KG1 (cell line): ENCODE measurements at regions not wholly inside any gene's neighbourhood (a gene's known extent, or its start where the extent isn't known, plus 50 kb on each side); places are given as distances from the start of the nearest gene placed in this dataset.
A peak's percentile ranks its signal among the peaks of the same experiment; 100 is the strongest.

Source experiments
- DNase-seq: peaks from one replicate; lab custom pipeline; 2025; lab: John Stamatoyannopoulos, UW

- no peak for DNase-seq
These were observed 50.7 kb upstream of the ACOT11 start for GRCh38 chr1:54497338-54497737.

DNA sequence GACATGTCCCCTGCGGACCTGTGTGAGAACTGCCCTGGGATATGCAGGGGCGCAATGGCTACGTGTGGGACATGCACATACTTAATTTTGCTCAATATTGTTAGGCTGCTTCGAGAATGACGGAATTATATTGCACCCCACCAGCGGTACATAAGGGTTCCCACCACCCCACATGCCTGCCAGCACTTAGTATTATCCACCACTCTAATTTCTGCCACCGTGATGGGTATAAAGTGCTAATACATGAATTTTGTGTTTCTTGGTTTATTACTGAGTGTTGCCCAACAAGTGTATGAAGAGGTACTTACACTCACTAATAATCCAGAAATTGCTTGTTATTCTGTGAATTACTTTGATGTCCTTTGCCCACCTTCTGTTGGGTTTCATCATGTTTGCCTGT lies 52.1 kb upstream of the ACOT11 start:
- no peak for DNase-seq

GRCh38 chr1:54493608-54494007 lies 54.4 kb upstream of the ACOT11 start:
- no peak for DNase-seq

DNA sequence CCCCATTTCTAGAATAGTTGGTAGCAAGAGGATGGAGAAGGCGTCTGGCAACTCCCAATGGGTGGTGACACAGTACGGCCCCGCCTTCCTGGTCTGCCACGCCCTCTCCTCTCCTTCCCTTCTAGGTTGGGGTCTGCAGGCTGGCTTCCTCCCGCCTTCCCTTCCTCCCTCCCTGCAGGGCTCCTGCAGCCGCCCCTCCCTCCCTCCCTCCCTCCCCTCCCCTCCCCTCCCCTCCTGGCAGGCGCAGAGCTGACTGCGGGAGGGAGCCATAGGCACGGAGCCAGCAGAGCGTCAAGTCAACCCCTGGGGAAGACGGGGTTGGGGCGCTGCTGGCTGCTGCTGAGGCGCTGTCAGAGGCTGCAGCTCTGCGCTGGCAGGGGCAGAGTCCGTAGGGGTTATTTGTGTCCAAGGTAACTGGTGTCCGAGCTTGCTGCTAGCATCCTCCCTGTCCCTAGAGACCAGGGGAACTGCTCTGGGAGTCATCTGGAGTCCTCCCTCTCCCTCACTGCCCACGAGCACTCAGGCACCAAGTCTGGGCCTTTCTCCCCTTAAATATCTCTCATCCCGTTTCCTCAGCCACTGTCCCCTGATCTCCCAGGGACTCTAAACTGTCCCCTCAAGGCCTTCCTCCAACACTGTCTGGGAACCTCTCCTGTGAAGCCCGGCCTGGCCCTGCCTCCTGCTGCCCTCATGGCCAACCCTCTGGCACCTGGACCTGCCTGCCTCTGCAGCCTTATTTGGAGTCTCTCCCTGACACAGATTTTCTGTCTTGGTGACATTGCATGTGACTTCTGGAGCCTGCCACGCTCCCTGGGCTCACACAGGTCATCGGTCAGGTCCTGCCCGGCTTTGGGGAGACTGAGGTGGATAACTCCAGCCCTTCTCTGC lies 57.4 kb upstream of the ACOT11 start:
- DNase-seq = no peak

DNA sequence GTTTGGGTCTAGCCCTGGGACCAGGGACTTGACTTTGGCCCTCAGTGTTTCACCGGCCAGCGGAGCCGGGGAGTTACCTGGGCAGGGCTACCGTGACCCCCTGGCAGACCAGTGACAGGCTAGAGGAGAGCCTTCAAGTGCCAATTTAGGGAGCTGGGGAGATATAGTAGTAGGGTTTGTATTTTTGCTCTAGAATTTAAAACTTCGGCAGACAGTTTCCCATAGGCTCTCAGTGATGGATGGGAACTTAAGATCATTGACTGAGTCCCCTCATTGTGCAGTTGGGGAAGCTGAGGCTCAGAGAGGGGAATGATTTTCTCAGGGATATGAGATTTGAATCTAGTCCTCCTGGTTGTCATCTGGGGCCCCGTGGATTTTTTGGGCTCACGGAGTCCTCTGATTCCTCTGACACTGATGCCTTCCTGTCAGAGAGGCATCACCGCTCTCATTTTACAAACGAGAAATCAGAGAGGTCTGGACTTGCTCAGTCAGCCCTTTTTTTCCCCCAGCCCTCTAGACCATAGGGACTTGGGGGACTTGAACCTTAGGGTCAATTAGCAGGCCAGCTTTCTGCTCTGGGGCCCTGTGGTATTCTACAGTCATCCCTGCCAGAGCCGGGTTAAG lies 58.3 kb upstream of the ACOT11 start:
- no peak for DNase-seq

GRCh38 chr1:54488779-54489626 lies 59.0 kb upstream of the ACOT11 start:
- DNase-seq = peak; percentile 44

GRCh38 chr1:54488065-54488750 lies 59.8 kb upstream of the ACOT11 start:
- DNase-seq = peak; percentile 75

DNA sequence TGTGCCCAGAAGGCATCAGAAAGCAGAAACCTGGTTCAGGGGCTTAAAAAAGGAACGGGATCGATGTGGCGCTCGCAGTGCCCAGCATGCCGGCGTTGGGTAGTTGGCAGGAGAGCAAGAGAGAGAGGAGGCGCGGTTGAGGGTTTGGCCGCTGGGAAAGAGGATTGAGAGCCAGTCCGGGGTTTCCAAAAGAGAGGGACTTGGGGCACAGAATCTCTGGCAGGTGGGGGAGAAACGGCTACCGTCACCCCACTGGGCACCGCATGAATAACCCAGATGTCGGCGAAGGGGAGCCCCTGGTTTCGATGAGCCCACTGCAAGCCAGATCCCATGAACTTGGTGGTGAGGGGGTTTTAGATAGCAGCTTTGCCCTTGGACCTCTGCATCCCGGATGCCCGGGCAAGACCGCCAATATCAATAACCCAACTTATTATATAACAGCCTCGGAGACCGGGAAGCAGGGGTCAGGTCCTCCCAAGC lies 60.4 kb upstream of the ACOT11 start:
- DNase-seq = no peak

GRCh38 chr1:54486907-54487306 lies 61.1 kb upstream of the ACOT11 start:
- peak; percentile 28 for DNase-seq

GRCh38 chr1:54485416-54485815 lies 62.6 kb upstream of the ACOT11 start:
- peak; percentile 60 for DNase-seq

- no peak for DNase-seq
These were observed 64.1 kb upstream of the ACOT11 start for GRCh38 chr1:54483875-54484437.

- no peak for DNase-seq
These were observed 66.7 kb upstream of the ACOT11 start for GRCh38 chr1:54481201-54481884.

- peak; percentile 26 for DNase-seq
These were observed 67.5 kb upstream of the ACOT11 start for GRCh38 chr1:54480525-54480848.

DNA sequence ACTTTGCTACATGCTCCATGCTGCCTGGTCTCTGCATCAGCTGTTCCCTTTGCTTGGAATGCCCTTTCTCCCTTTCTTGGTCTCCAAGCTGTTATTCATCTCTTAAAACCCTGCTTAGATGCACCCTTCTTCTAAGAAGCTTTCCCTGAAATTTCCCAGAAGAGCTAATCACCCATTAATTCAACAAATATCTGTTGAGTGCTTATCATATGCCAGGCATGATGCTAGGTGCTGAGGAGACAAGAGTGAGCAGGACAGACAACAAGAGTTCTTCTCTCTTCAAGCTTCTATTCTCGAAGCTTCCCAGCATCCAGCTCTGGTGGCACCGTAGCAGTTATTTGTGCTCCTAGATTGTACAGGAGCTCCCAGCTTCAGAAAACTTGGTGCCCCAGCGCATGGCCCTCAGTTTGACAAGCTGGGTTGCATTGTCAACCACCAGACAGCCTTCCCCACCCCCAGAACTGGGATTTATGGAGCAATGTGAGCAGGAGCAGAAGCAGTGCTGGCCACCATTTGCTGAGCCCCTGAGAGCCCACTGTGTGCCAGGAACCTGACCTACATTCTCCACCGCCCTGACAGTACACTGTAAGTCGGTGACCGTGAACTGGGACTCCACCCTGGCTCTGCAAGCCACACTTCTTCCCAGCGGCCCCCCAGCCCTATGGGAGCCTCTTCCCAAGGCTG lies 68.0 kb upstream of the ACOT11 start:
- DNase-seq = no peak

GRCh38 chr1:54479251-54479650 lies 68.8 kb upstream of the ACOT11 start:
- DNase-seq = no peak

GRCh38 chr1:54477153-54477561 lies 70.9 kb upstream of the ACOT11 start:
- DNase-seq = no peak

DNA sequence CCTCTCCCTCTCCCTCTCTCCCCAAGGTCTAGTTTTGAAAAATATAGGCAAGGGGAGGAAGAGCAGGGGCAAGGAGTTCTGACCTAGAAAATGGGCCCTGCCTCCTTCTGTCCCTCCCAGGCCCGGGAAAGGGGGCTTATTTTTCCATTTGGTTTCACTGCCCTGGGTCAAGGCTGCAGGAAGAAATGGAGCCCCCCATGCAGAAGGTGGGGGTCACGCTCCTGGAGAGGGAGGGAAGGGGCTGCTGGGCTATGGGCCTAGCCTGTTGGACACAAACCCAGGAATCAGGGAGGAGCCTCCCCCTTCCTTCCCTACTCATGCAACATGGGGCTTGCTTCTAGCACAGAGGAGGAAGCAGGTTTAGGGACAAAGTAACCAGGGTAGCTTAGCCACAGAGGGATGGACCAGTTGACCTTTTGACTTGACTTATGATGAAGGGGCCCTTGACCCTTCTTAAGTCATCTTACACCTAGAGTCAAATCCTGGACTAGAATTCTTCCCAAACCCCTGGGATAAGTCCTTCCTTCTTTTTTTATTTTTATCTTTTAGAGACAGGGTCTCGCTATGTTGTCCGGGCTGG lies 70.4 kb upstream of the SSBP3 start:
- DNase-seq = no peak

- DNase-seq = no peak
These were observed 69.8 kb upstream of the SSBP3 start for GRCh38 chr1:54475946-54476516.

DNA sequence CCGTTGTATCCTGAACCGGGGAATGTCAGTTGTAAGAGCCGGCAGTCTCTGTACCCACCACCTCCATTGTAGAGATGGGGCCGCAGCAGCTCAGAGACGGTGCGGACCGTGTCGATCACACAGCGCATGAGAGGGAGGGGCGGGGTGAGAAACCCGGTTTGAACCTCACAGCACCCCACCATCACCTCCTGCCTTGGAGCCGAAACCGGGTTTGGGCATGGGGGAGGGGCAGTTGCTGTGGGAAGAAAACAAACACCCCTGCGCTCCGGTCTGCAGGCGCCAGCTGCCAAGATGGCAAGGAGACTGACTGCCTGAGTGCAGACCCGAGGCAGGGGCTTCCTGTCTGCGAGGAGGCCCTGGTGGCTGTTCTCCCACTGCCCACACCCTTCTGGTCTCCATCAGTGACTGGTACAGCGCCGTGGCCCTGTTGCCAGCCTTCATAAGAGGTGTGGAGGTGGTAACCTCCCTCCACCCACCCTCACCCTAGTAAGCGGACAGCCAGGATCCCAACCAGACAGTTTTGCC lies 69.2 kb upstream of the SSBP3 start:
- no peak for DNase-seq
